Anterior cingulate cortex (tissue), 58 donors: ENCODE measurements at regions not wholly inside any gene's neighbourhood (a gene's known extent, or its start where the extent isn't known, plus 50 kb on each side); places are given as distances from the start of the nearest gene placed in this dataset.

Experiments used
- DNase-seq, 58 donors: peaks; one replicate each; lab custom pipeline; 2025; lab: John Stamatoyannopoulos, UW

DNA sequence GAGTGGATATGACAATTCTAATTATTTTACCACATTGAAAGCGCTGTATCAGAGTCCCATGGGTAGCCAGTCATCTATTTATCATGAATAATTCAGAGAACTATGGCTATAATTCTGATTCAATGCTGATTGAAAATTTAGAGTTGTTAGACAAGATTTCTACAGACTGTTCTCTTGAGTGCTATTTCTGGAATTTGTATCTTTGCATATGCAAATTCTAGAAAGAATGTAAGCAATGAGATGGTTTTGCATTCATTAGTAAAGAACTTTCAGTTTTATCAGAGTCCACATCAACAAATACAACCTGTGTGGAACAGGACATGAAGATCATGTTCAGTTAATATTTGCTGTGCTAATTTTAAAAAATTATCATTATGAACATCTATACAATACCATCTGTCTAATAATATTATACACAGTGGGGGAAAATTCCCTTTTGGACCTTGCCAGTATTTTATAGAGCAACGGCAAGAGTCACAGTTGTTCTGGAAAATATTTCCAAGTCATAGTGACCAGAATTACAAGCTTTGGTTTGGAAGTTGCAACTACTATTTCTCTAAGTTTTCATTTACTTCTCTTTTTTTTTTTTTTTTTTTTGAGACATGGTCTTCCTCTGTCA, 372.7 kb upstream of the PTGER4 start:
- DNase-seq = no peak

DNA sequence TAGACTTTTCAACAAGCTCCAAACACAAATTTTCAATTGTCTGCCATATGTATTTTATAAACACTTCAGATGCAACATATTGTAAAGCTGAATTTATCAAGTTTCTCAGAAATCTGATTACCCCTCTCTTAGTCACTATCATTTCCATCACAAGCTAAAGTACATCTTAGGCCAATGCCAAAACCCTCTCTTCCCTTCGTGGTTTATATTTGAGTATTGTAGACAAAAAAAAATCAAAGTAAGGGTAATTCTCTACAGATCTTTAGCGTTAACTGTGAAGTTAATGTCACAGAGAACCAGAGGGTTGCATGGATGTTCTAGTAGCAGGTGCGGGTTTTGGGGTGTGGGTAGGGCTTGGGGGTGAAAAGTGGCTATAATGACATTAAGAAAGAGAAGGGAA, 387.7 kb upstream of the PTGER4 start:
- DNase-seq = no peak

DNA sequence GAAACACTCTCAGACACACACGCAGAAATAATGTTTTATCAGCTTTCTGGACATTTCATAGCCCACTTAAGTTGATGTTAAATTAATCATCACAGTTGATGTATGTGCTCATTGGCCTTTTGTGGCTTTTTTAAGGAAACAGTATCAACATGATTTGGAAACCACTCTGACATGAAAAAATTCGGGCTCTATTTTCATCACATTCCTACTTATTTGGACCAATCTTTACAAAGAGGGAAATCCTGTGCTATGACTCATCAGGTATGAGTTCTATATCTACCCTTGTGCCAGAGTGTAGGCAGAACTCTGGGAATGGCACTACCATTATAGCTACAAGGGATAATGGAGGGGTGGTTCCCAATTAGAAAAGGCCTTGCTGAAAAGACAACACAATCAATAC, 388.4 kb upstream of the PTGER4 start:
- DNase-seq = no peak

DNA sequence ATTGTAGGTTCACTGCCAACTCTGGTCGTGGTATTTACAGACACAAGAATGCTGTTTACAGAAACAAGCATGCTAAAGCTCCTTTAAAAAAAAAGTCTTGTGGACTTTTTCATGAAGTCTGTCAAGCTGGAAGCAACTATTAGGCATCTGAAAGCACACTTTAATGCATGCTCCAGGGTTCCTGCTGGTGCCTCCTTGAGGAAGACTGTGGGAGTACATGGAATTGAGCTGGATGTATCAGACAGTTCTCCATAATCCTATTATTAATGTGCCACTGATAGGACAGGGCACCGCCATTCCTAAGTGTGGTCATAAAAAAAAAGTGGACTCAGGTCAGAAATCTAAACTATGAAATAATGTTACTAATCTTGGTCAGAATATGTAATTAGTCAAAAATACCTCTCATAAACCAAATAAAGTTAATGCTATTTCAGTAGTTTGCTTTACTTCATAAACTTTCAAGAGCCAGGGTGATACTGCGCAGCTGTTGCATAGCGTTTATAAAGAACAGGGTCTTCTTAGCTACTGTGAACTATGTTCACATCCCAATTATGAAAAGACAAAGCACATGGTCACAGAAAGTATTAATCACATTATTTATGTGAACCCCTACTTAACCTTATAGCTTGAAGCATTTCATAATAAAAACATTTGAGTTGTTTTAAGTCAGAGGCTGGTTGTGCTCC, 390.8 kb upstream of the PTGER4 start:
- DNase-seq = no peak

DNA sequence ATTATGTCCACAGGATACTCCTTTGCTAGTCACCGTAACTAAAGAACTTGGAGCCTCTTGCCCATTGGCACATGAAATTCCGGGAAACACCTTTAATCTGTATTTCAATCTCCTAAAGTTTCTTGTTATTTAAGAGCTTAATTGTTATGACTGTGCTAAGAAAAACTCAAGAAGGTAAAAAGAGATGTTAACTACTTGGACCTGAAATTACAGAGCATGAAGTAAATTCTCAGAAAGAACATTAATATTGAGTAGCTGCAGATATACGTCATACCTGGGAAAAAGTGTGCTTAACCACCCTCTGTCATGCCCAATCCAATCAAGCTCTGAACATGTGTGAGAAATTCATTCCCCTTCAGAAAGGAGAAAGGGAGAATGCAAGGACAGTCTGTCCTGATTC, 394.9 kb upstream of the PTGER4 start:
- no peak for DNase-seq

DNA sequence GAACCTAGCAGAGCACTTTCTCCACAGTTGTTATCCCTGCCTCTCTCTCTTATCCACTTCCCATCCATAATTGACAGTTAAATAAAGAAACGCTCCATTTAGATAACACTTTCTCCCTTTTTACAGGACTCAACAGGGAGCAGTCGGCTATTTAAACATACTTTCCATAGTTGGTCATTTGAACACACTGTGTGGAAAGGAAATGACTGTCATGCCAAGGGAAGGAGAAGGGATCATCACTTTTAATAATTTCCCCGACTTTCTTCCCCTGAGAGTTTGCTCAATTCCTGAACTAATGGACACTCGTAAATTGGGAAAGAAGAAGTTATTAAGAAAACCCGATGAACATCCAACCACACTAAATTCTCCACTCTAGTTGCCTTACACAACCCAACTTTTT, 400.8 kb upstream of the PTGER4 start:
- DNase-seq = no peak

DNA sequence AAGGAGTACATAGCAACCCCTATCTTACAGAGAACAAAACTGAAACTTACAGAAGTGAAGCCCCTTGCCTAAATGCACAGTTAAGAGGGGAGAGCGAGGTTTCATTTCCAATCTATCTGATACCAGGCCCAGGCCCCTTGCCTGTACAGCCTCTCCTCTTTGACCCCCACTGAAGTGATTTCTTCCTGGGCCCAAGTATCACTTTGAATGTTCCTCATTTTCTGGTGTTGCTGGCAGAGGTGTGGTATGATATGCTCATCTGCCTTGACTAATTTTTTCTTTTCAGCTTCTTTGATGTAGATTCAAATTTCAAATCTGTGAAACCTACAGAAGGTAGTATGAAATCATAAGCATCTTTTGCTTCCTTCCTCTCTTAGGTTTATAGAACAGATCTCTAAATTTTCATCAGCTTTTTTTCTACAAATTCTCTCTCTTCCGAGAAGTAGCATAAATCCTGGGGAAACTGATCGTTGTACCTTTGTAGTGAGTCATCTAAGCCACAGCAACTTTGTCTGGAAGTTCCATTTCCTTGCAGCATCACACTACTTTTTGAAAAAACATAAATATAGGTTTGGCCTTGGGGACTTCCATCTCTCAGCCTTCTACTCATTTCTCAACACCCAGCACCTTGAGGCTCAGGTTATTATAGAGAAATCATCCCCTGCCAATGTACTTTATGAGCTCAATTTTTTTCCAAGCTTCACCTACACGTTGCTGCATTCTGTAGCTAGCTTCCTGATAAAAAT, 402.4 kb upstream of the PTGER4 start:
- DNase-seq = no peak

DNA sequence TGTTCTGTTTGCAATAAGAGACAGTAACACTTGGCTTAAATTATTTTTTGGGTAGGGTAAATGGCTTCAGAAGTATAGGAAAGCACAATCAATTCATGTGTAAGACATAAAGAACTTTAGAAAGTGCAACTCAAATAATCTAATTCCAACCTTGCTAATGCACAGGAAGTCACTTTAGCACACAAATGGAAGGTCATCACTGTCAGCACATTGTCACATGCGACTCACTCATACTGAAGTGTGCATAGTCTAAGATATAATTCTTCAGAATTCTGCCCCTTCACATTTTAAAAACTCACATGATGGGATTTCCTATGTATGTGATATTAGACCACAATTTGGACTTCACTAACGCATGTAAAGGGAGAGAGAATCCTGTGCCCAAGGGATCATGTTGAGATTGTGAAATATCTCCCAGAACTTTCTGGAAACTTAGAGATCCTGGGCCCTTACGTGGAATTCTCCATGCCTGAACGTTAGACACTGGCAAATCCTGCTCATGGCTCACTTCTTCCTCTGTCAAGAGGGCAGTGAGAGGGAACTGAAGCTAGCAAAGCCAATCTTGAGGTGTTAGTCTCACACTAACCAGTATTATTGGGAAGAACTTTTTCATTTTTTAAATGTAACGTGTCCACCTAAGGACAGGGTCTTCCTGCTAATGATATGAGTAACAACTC, 403.2 kb upstream of the PTGER4 start:
- DNase-seq = no peak

DNA sequence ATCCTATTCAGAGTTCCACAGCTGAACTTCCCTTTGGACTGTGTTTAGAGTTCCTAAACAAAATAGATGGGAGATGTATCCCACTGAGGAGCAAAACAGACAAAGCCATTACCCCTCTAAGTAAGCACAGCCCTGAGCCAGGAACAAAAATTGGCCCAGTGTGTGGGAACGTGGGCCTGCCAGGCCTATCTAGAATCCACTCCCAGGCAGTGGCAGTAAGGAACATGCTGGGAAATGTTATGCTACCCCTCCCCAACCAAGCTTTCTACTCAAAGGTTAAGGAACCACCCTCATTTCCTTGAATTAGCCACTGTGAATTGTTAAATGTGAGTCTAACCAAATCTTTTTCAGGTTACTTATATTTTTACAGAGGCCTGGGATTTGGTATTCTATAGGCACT, 405.1 kb upstream of the PTGER4 start:
- no peak for DNase-seq

DNA sequence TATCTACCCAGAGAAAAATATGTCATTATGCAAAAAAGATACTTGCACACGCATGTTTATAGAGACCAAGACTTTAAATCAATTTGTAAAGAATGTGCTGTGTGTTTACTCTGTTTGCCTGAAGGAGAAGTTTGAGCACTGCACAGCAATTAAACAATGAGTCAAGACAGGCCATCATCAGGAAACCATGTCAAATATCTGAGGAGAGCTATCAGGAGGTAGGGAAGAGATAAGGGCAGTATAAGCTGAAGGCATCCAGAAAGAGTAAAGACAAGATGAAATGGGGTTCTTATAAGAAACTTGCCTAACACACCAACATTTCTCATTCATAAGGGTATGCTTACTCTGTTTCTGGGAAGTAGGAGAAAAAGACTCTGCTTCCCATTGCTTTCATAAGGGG, 405.8 kb upstream of the PTGER4 start:
- DNase-seq = no peak

DNA sequence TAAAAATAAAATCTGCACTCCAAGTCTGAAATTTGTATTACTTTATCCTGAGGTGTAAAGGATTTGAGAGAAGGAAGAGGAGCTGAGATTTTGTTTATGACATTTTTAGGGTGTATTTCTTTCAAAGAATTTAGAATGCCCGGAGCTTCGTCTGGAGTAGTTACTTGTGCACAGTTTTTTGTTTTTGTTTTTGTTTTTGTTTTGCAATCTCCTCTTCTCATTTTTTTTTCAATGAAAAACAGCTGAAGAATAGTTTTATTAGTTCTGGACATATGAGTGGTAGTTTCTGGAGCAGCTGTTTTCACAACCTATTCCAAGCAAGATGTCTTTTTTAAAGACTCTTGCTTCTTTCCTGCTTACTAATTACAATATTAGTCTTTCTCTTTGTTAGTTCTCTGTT, 408.2 kb upstream of the PTGER4 start:
- DNase-seq = no peak

DNA sequence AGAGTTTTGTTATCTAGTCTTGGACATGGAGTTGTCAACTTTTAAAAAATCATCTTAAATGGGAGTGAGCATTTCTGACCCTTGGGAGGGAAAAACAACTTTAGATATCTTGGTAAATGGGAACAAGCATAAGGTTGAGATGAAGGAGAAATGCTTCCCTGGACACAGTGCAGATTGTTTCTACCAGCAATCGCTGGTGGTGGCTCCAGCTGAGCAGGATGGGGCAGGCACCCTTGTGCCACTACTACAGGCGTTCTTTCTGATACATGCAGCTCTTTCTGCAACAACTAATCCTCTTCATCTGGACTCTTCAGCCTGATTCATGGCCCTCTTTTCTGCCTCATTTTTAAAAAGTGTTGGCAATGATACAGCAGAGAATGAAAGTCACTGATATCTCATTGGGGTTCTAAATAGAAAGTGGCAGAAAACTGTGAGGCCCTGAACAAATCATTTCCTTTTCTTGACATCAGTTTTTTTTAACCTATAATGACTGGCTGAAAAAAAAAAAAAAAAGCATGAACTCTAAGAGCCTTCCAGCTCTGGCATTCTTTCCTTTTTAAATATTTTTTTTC, 409.4 kb upstream of the PTGER4 start:
- no peak for DNase-seq

DNA sequence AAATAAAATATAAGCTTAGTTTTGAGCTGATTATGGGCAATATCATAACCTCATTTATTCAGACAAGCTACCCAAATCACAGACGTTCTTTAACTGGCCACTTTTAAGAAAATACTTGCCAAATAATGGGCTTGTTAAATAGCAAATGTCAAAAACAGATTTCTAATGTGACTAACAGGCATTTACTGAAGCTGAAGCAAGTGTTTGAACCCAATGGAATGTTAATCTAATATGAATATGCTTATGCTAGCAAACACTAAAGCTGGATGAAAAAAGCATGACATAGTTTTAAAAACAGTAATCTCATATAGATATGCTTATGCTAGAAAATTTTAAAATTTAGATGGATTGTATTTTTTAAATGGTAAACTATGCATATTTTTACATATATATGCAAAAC, 411.6 kb upstream of the PTGER4 start:
- no peak for DNase-seq

DNA sequence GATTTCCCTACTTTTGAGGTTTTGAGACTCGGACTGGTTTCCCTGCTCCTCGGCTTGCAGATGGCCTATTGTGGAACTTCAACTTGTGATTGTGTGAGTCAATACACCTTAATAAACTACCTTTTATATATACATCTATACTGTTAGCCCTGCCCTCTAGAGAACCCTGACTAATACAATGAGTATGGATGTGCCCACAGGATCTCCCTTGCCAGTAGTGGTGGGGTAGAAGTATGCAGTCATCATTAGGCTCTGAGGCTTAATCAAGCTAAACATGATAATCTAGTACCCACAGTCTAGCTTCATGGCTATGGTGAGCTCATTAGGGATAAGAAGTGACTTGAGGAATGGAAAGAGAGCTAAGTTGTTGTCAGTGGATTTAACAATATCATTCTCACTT, 412.8 kb upstream of the PTGER4 start:
- DNase-seq = no peak

DNA sequence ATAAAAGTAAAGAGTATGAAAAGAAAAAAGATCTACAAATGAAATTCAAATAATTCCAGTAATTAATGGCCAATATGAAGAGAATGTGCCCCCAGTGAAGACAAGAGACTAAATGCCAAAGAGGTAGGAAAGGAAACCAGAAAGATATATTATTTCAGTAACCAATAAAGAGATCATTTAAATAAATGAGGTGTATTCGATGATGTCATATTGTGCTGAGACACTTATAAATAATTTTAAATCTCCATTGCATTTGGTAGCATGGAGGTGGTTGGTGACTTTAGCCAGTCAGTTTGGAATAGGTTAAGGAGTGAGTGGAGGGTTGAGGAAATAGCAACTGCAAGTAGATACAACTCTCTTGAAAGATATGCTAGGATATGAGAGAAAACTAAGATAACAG, 417.7 kb upstream of the PTGER4 start:
- DNase-seq = no peak

DNA sequence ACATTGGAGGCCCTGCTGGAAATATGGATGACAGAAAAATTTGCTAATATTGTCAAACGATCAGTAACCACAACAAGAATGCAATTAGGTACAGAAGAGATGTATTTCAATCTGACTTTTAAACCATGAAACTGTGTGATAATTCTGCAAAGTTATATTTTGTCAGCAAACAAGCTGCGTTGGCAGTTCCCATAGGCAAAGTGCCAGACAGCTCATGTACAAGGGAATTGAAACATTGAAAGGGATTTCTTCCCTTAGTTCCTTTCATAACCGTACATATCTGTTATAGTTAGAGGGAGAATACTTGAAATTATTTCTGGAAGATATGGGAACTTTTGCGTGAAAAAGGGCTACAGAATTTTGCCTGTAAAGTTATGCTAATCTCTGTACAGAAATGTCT, 419.4 kb upstream of the PTGER4 start:
- no peak for DNase-seq

DNA sequence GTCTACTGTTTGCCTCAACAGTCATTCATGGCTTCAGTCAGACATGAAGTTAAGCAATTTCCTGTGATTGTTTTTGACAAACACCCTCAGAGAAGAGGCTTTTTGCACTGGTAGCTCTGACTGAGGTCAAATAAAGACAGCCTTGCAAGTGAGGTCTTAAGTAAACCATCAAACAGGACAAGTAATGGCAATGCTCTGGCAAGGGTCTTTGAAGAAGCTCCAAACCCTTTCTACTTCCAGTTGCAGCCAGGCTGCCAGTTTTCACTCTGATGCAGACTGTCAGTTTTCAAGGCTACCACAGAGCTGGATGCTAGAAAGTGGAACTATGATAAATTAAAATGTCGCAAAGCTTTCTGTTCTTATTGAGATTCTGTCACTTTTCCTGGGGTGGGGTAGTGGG, 421.5 kb upstream of the PTGER4 start:
- no peak for DNase-seq

DNA sequence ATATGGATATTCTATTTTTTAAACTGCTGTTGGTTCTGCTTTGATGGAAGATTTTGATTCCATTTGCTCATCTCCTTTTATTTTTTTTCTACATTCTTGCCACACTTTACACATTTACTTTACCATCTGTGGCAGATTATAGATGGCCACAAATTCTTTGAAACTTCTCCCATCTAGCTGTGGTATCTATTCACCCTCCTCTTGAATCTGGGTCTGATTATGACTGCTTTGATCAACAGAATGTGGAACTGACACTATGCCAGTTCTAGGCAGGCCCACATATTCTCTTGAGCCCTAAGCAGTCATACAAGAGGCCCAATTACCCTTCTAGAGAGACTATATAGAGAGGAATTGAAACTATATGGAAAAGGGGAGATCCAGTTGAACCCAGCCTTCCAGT, 439.0 kb upstream of the PTGER4 start:
- no peak for DNase-seq

DNA sequence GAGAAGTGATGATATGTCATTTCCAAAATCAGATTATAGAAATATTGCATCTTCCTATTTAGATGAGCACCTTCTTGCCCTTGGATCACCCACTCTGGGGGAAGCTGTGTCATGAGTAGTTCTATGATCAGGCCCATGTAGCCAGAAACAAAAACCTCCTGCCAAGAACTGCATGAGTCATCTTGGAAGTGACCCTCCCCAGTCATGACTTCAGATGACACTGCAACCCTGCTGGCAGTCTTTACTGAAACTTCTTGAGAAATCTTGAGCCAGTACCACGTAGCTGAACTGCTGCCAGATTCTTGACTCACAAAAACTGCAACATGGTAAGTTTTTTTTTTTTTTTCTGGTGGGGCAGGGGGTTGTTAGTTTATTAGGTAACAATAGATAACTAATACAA, 439.6 kb upstream of the PTGER4 start:
- no peak for DNase-seq

DNA sequence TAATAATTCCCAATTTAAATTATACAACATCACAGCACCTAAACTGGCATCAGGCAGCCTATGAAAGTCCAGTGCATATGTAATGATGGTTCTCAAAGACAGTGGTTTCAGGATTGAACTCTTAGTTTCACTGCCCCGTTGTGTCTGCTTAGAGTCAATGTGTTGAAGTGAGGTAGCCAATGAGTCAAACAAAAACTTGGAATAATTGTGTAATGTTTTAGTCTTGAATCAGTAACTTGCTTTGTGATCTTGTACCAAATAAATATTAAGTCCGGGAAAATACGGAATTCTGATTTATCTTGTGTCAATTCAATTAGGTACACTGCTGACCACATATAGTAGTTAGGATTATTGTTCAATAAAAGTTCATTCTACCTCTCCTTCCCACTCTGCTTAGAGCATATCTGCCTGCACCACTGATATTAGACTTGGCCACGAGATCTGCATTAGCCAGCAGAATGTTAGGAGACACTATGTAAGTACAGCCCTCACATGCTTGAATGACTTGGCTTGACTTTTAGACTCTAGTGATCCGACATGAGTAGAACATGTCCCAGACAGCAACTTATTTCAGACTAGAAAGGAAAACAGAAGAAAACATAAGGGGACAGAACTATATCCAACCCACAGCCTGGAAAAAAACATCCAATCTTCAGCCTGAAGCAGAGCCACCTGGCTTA, 441.5 kb upstream of the PTGER4 start:
- DNase-seq = no peak
